Endometrial microvascular endothelial cells (primary cell): ENCODE measurements at regions not wholly inside any gene's neighbourhood (a gene's known extent, or its start where the extent isn't known, plus 50 kb on each side); places are given as distances from the start of the nearest gene placed in this dataset.

Source experiments
- in situ Hi-C: cut with HindIII; loops from 2 replicates; pipeline ENCODE4 v1.10.0; 2017; ENCODE audit warnings: low sequenced_read_pairs, low pct_unique_long_range_greater_than_20kb; ENCODE audit errors: inconsistent ontology term

DNA sequence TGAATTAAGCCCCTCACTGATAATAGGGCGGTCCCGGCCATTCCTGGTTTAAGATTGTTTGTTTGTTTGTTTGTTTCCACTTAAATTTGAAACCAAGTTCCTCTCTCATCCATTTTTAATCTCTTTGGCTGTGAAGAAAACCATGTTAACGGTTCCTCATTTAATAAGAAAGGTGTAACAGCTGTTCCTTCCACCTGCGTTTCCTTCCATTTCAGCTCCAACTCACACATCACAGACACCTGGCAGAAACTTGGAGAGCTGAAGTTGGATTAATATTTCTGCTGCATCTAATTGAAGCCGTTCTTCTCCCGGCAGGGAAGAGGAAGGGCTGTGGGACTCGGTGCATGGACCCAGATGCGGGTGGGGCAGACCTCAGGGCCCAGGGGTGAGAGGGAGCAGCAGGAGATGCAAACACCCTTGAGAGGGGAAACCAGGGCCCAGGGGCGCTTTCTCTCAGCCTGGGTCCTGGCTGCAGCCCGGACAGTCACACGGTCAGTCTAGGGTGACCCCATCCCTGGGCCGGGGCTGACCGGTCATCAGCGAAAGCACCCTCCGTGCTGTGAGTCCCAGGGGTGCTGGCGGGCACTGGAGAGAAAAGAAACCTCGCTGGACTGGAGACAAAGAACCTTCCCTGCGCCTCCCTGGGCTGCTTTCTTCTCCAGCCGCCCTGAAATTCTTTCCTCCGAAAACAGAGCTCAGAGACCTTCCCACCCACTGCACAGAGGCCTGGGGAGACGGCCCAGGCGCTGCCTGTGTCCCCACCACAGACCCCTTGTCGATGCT, 242.0 kb downstream of the BRD1 start:
- in situ Hi-C loops = no loop called here

DNA sequence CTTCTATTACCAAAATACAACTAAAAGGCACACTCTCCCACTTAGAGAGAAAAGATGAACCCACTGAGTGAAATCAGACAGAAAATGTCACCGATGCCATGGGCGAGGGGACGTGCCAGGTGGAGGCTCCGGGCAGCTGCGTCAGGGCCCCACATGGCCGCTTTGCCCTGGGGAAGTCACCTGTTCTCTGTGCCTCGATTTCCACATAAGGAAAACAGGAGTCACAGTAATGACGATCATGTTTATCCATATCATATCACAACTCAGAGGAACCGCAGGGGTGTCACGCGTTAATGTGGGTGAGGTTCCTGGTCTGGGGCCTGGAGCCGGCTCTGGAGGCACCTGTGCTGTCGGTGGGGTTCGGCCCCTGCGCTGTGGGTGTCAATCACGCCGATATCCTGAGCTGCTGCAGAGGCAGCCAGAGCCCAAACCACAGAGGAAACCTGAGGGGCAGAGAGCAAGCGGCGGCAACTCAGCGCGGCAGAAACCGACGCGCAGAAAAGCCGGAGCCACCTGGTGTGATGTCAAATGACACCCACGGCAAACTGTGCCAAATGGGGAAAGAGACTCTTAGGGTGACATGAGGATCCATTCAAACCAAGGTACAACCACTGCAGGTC, 243.7 kb downstream of the BRD1 start:
- in situ Hi-C loops = no loop called here

DNA sequence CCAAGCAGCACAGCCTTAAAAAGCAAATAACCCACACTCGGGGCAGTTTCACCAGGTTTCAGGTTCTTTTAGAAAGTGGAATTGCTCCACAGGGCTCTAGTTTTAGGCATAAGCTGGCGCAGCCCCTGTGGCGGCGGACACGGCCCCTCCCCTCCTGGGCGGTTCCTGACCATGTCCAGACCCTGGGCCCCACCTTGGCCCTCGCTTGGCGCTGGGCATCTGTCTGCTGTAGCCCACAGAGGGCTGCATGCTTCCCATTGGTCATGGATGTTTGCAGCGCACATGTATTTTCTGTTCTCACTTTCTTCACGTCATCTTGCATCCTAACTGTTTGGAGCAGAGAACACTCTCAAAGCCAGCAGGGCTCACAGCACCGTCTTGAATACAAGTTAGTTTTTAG, 244.3 kb downstream of the BRD1 start:
- in situ Hi-C loops = no loop called here

DNA sequence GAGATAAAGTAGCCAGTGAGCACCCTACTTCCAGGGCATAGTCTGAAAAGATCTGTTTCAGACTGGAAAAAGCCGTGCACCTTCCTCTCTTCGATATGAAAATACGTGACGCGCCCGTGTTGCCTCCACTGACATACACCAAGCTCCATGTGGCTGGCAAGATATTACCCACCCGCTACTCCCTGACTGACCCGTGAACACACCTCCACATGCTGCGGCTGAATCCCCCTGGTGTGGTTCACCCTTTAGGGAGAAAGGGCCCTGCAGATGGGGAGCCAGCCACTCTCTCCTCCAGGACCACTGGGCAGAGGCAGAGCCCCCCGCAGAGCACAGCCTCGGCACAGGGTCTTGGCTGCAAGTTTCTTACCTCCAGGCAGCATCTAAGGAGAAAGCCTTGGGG, 245.0 kb downstream of the BRD1 start:
- in situ Hi-C loops = no loop called here

DNA sequence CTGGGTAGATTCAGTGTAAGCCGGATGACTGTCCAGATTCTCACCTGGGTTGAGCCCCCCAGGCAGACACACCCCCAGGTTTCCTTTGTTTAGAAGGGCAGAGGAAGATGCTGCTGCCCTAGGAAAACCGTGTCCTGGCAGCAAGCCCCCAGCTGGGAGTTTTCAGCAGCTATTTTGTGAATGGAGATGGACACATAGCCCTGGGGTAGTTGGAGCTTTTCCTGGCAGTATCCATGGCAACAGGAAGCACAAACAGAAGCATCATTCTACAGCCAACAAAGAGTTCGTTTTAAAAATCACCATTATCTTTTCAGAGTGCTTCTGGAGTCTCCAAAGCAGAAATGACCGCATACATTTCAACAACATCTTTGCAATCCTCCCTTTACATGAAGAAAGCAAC, 245.5 kb downstream of the BRD1 start:
- in situ Hi-C loops = no loop called here

DNA sequence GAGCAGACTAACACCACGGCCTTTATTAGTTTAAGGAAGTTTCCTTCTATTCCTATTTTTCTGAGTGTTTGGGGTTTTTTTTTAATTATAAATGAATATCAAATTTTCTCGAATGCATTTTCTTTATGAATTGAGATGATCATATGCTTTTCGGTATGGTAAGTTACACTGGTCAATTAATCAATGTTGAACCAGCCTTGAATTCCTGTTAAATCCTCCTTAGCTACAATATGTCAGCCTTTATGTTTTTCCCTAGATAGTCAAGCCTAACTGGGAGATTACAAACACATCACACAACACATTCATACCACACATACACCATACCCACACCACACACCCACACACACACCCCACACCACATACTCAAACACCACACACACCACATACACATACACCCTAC, 247.6 kb downstream of the BRD1 start:
- in situ Hi-C loops = no loop called here

DNA sequence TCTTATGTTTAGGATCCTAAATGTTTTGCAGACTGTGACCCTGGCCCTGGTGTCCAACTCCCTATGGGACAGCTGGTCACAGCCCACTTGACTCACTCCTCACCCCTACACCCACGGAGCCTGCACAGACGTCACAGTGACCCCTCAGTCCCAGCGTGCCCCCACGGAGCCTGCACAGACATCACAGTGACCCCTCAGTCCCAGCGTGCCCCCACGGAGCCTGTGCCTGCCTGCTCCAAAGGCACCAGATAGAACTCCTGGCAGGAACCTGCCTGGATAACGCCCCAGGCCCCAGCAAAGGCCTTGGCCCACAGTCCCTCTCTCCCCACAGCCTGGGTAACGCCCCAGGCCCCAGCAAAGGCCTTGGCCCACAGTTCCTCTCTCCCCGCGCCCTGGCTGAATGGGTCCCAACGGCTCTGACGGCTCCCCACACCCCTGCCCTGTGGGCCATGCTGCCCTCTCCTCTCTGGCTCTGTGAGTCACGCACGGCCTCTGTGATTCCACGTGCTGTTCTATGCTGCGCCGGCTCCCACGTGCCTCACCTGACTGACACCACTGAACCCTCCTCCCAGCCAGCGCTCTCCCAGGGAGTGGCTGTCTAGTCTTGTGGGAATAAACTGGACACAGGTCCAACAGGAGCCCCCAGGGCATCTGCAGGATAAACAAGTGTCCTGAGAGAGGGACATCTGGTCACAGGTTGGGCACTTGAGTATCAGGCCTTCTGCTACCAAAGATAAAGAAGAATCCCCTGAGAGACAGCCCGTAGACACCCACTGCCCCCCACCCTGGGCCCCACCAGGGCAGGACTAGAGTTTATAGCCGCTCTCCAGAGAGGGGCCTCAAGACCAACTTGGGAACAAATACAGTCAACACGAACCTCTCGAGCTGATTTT, 250.3 kb downstream of the BRD1 start:
- in situ Hi-C loops = no loop called here

DNA sequence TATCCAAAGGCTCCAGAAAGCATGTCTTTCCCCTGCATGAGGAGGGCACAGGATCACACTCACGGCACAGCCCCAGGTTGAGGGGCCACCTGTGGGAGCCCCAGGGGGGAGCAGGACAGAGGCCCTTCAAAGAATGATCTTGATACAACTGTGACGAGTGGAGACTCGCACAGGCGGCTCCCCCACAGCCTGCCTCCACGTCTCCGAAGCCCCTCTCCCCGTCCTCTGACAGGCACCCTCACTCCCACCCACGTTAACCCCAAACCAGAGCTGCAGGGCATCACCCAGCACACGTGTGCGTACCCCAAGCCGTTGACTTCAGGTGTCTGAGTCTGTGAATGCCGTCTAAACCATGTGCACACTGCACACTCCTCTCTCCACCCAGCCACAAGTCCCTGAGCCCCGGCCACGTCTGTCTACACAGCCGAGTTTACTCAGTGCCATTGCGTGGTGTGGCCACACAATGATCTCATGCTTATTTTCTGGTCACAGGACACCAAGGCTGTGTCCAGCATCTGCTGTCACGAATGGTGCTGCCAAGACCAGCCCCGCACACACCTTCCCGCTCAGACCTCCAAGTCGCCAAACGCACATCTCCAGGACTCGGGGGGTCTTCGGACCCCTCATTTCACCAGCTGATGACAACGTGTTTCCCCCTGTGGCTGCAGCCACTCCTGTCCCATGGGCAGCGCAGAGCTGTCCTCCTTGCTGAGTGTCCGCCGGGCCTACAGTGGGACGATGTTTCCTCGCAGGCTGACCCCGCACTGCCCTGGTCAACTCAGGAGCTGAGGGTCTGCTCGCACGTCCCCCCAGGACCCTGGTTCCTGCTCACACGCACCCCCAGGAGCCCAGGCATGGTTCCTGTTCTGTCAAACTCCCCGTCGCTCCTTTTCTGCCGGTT, 251.2 kb downstream of the BRD1 start:
- in situ Hi-C loops = no loop called here

DNA sequence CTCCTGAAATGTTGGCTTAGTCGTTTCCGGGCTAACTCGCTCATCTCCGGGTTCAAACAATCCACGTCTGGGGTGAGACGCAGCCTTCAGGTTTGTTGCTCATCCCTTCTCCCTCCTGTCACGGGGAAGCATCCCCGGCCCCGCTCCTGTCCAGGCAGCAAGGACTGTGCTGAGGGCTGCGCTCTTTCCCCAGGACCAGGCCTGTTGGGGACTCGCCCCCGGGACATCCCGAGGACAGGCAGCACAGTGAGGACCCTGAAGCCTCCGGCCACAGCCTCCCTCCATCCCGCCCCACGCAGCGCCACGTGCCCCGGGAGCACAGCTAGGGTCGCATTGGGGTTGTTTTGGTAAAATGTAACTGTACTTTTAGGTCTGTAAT, 252.0 kb downstream of the BRD1 start:
- in situ Hi-C loops = no loop called here

DNA sequence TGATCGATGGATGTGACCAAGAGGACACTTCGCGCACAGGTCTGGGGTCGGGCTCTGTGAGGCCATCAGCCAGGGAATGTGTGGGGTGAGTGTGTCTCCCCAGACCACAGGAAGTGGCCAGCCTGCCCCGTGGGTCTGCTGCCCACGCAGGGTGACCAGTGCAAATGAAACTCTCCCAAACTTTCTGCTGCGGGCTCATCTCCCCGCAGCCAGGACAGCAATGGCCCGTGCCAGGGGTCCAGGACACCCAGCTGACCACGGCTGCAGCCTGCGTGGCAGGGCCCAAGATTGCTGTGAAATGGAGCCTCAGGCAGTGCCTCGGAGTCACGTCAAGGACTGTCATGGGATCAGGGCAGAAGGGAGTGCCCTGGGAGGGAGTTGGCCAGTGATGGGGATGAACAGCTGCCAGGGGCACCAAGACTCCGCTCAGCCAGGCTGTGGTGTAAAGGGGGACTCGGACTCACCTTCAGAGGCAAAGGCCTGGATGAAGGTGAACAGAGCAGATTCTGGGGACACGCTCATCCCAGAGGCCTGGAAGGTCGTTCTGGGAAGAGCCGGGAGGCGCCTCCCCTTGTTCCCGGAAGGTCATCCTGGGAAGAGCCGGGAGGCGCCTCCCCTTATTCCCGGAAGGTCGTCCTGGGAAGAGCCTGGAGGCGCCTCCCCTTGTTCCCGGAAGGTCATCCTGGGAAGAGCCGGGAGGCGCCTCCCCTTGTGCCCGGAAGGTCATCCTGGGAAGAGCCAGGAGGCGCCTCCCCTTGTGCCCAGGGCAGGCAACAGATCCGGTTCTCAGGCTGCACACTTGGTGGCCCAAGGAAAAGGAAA, 252.6 kb downstream of the BRD1 start:
- in situ Hi-C loops = no loop called here

DNA sequence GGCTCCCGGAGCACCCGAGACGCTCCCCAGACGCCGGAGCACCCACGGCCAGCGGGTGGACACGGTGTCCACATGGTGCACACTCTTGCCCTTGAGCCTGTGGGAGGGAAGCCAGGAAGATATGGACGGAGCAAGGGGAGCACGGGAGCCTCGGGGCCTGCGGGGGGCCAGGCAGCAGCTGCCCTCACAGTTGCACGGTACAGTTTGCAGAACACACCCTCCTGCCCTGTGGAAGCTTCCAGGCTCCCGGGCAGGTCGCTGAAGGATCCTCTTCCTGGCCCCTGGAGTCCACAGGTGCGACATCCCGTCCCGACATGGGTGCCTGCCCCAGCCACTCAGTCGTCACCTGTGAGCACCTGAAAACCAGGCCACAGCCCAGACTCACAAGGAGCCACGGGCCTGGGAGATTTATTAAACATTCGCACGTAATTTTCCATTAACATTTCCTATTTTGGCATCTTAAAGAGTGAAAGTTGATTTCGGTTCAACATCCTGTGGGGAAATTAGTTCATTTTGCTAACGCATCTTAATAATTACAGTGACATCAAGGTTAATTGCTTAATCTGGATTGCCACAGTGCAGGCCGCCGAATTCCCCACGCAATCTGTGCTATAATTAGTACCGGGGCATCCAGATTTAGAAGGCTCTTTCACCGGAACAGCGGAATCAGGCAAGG, 253.3 kb downstream of the BRD1 start:
- in situ Hi-C loops = no loop called here

DNA sequence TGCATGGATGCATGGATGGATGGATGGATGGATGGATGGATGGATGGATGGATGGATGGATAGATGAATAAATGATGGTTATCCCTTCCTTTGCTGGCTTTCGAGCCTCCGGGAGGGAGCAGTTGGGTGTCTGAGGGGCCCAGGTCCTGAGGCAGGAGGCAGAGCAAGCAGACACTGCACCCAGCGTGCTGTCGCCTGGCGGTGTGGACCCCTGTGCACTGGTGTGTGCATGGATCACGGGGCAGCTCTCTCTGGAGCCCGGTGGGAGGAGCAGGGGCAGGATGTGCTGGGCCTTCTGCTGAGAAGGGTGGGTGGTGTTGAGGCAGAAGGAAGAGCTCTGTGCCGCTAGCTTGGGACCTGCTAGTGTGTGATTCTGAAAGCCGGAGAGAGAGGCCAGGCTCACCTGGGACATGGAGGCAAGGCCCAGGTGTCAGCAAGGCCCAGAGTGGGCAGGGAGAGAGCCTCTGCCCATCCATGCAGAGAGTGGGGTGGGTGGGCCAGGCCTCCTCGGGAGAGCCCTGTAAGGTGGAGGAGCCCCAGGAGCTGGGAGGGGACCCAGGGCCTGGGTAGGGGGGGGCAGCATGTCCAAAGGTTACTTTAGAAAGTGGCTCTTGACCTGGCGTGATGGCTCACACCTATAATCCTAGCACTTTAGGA, 254.4 kb downstream of the BRD1 start:
- in situ Hi-C loops = no loop called here

DNA sequence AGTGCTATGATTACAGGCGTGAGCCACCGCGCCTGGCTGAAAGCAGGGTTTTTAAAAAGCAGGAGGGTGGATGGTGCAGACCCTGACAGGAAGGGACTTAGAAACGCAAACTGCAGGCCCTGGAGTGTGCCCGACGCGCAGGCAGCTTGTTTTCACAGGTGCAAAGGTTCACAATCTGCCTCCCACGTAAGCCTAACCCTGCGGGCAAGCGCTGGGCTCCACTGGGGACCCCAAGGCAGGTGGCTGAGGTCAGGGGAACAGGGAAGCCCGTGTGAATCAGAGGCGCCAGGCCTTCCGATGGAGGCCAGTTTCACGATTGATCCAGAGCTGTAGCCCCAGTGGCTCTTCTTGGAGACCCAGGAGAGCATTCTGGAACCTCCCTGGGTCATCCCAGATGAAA, 256.3 kb downstream of the BRD1 start:
- in situ Hi-C loops = no loop called here

DNA sequence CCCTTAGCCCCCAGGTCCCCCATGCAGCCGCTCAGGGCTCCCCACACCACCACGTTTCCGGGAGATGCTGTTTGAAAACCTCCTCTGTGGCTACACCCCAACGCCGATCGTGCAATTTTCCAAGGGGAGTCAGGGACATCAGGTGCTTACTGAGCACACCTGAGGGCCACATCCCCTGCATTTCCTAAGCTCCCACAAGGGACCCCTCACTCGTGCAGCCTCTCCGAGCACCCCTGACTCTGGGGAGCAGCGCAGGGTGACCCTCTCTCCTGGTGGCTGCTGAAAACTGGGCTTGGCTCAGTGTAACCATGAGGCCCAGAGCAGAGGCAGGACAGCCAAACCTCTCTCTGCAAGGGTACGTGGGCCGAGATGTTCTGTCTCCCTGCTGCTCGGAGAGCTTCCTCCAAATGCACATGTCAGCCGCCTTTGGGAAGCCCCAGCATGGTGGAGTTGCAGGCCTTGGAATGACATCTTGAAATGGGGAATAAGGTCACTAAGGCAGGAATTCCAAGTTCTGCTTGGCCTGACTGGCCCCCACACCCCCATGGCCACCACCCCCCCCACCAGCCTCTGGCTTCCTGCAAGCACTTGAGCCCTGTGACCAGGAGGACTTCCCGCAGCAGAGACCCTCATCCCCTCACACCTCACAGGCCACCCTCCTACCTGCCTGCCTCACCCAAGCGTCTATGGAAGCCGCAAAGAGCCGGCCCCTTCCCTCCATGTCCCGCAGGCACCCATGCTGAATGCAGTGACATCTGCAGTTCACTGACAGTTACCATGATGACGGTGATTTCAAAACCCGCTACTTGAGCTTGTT, 257.4 kb downstream of the BRD1 start:
- in situ Hi-C loops = no loop called here

DNA sequence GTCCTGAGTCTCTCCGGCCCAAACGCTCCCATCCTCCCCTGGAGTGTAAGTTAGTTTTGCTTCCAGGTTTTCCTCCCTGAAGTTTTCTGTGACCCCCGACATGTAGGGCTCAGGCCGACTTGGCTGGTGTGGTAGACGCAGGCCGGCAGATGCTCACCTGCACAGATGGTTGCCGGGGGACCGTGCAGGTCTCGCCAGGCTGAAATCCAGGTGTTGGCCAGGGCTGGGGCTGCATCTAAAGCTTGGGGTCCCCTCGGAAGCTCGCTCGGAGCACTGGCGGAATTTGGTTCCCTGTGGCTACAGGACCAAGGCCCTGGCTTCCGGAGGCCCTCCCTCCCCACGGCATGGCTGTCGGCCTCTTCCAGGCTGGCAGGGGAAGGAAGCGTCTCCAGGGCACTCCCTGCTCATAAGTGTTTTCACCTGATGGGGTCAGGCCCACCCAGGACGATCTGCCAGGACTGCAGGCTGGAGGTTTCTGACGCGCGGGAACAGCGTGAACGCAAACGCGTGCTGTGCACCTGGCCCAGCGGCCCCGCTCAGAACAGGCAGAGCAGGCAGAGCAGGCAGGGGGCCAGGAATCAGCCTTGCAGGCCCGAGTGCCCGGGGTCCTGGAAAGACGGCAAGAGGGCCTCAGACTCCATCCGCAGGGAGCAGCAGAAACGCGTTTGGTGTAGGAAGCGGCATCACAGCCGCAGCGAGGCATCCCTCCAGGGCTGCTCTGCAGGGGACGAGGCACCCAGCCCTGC, 258.2 kb downstream of the BRD1 start:
- in situ Hi-C loops = no loop called here
